GM21515 (cell line): ENCODE measurements at regions not wholly inside any gene's neighbourhood (a gene's known extent, or its start where the extent isn't known, plus 50 kb on each side); places are given as distances from the start of the nearest gene placed in this dataset.
"Not testable (repeated sequence)": the region's sequence is repeated elsewhere in the genome, so short reads cannot be mapped to it uniquely, and the experiment has no call there.

Experiments
- ATAC-seq: cut with Tn5 transposase; IDR thresholded peaks from one replicate; pipeline ENCODE4 v1.9.1; 2021; ENCODE audit not compliant: unreplicated experiment

DNA sequence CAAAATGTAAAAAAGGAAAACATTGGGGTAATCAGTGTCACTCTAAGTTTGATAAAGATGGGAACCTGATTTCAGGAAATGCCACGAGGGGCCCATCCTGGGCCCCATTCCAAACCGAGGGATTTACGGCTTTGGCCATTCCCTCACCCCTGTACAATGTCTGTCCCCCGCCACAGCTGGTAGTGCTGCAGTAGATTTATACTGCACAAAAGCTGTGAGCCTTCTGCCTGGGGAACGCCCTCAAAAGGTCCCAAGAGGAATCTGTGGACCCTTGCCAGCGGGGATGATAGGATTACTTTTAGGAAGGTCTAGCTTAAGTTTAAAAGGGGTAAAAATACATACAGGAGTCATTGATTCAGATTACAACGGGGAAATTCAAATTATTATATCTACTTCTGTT, 173.4 kb upstream of the SGCG start:
- no peak for ATAC-seq

DNA sequence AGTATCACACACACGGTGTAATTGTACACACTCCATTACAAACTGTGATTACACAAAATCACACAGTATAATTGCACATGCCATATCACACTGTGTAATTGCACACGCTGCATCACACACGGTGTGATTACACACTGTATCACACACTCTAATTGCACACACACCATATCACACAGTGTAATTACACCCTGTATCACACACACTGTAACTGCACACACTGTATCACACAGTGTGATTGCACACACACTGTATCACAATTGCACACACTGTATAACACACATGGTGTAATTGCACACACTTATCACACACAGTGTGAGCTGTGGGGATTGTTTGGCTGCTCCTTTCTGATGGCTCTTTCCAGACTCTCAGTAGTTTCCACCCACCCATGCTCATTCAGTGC, 162.6 kb upstream of the SGCG start:
- no peak for ATAC-seq

DNA sequence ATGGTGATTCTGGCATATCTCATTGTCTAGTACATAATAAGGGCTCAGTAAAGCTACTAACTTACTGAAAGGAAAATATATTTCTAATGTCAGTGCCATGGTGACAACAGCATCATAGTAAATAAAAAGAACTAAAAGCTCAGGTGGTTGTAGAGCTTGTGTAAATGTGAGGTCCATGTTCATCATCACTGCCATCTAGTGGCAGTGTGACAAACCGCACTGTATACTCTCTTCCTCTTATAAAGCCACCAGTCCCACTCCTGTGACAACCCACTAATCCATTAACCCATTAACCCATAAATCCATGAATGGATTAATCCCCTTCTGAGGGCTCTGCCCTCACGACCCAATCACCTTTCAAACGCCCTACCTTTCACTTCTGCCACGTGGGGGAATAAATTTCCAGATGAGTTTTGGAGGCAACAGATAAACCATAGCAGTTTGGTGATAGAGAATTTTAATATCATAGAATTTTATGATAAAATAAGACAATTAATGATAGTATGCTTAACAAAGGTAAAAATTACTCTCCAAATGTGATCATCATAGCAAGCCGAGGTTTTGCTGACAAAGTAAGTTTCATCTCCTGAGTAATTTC, 160.4 kb upstream of the SGCG start:
- ATAC-seq: peak; percentile 92

DNA sequence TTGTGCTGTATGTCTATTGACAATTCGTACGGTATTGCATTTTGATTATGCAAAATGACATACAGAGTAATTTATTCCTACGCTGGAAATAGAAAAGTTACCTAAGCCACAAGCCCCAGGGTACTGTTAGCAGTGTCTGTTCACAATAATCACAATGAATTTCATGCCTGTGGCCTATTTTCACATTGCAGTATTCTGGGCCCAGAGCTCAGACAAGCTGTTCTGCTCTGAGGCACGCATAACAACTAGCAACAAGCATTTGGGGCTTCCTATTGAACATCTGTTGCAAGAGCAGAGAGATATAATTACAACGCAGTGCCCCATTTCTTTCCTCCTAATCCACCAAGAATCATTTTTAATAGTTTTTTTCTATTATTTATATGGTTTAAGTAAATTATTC, 158.9 kb upstream of the SGCG start:
- ATAC-seq: no peak

DNA sequence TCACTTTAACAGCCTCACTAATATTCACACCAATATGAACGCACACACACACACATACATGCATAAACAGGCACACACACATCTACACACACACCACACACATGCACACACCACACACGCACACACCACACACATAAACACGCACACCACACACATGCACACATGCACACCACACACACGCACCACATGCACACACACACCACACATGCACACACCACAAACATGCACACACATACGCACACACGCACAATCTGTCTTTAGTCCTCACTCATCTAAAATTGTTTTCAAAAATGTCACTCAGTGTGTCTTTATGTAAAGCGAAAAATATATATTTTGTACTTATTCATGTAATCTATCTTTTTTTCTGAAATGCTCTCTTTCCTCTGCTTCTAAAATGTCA, 158.1 kb upstream of the SGCG start:
- no peak for ATAC-seq

DNA sequence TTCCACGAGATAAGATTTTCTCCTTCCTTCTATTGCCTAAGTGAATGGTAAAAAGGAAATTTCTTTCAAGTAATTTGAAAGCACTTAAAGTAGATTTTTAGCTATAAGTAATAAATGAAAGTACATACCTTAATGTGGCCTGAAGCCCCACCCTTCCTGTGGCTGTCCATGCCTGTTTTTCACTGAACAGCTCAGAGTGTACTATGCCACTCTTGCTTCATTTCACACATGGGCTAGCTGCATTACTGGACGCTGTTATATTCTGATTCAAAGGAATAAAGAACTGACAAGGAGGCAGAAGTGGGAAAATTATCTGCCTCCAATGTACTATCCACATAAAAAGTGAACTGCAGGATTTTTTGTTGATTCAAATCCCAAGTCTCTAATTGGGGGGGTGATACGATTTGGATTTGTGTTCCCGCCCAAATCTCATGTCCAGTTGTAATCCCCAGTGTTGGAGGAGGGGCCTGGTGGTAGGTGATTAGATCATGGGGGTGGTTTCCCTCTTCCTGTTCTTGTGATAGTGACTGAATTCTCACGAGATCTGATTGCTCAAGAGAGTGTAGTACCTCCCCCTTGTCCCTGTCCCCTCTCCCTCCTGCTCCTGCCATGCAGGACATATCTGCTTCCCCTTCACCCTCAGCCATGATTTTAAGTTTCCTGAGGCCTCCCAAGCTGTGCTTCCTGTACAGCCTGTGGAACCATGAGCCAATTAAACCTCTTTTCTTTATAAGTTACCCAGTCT, 154.7 kb upstream of the SGCG start:
- no peak for ATAC-seq

DNA sequence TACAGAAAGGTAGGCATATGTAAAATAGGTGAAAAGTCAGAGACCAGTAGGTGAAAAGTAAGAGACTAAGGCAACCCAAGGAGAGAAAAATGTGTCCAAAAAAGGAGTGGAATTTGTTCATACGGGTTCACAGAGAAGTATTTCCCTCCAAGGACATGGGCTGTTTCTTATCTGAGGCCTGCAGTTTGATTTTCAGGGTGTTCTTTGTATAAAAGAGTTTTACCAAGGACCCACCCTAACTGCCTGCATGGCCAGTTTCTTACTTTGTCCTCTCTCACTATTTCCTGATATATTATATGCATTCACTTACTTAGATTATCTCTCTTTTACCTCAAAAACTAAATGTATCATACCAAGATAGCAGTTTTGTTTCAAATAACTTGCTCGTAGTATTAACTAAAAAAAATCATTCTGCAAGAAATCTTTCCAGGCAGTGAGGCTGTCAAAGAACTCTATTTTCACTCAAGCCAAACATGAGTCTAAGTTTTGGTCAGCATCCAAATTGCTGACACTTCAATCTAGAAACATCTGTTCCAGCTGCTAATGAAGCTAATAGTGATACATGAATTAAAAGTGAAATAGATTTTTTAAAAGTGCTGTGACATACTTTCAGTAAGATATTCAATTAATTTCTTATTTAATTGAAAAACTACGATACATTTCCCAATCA, 141.4 kb upstream of the SGCG start:
- no peak for ATAC-seq

DNA sequence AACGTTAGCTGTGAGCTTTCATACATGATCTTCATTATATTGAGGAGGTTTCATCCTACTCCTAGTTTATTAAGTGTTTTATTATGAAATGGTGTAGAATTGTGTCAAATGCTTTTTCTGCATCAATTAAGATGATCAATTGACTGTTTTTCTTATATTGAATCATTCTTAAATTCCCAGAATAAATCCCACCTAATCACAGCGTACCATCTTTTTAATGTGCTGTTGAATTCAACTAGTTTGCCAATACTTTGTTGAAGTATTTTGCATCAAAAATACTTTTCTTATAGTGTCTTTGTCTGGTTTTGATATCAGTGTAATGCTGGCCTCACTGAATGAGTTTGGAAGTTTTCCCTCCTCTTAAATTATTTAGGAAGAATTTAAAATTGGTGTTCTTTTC, 138.6 kb upstream of the SGCG start:
- no peak for ATAC-seq

DNA sequence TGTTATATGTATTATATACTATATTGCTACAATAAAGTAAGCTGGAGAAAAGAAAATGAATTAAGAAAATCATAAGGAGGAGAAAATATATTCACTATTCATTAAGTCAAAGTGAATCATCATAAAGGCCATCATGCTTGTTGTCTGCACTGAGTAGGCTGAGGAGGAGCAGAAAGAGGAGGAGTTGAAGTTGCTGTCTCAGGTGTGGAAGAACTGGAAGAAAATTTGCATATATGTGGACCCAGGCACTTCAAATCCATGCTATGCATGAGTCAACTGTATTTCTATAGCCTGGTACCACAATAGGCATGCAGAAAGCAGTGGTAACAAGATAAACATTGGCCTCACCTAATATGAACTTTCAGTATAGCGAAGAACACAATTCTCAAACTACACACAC, 135.9 kb upstream of the SGCG start:
- no peak for ATAC-seq

DNA sequence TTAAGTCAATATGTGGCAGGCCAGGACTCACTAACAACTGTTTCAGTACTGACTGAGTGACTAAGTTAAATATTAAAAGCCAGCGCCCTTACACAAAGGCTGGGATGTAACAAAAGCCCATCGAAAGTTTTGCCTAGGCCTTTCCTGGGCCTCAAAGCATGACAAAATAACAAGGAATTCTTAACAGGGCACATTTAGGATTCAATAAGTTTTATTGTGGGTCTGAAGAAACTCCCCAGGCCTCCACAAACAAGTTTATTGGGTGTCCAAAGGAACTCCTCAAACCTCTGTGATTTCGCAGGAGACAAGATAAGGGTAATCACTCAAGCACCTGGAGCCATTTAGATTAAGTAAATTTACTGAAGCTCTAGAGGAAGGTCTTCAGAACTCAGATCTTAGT, 130.7 kb upstream of the SGCG start:
- ATAC-seq: no peak

DNA sequence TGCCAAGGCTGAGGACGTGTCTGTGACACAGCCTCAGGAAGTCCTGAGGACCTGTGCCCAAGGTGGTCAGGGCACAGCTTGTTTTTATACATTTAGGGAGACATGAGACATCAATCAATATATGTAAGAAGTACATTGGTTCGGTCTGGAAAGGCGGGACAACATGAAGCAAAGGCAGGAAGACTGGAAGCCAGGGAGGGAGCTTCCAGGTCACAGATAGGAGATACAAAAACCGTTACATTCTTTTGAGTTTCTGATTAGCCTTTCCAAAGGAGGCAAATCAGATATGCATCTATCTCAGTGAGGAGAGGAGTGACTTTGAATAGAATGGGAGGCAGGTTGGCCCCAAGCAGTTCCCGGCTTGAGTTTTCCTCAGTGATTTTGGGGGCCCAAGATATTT, 127.1 kb upstream of the SGCG start:
- not testable (repeated sequence) for ATAC-seq

DNA sequence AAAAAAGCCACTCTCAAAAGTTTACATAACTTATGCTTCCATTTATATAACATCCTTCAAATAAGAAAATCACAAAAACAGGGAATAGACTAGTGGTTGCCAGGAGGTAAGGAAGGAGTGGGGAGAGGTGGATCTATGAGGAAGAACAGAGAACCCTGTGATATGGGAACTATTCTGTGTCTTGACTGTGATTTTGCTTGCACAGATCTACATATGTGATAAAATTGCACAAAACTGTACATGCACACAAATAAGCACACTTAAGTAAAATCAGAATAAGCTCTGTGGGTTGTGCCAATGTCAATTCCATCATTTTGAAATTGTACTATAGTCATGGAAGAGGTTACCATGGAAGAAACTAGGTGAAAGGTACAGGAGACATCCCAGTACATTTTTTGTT, 121.6 kb upstream of the SGCG start:
- ATAC-seq: no peak

DNA sequence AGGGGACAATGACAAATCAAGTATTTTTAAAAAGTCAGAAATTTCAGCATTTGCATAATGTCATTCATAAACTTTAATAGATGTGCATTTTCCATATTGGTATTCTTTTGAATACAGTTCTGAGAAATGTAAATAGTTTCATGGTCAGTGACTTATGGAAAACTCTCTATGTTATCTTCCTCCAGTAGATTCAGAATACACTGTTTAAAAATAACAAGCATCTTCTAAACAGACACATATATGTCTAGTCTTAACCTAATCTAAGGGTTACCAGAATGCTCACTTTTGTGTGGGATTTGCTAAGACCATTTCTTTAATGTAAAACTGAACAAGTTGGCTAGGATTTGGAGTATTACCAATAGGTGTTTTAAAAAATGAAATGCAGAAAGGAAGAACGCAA, 119.8 kb upstream of the SGCG start:
- no peak for ATAC-seq

DNA sequence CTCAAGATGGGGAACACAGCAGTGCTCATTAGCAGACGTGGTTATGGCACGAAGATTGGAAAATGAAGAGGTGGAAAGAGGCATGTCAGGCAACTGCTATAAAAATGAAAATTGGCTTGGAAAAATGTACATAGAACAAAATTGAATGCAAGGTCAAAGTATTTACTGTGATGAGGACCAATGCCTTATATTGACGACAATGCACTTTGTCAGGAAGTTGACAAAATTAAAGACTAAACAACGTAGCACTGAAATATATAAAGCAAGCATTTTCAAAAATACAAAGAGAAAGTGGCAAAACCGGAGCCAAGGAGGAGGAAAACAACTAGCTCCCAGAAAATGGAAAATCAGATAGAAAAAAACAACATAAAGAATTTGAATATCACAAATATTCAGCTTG, 113.7 kb upstream of the SGCG start:
- no peak for ATAC-seq

DNA sequence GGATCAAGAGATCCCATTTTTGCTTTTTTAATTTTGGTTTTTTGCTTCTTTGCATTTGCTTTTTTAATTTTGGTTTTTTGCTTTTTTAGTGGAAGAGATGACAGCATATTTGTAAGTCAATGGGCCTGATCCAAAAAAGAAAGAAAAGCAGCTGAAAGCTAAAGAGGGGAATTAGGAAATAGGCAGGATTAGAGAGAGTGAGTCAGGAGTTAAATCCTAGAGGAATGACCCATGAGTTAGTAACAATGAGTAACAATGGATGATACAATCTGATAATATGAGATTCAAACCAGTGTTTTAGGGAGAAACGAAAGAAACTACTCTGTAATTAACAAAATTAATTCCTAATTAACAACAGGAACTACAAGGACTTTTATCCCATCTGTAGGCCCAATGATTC, 111.2 kb upstream of the SGCG start:
- no peak for ATAC-seq

DNA sequence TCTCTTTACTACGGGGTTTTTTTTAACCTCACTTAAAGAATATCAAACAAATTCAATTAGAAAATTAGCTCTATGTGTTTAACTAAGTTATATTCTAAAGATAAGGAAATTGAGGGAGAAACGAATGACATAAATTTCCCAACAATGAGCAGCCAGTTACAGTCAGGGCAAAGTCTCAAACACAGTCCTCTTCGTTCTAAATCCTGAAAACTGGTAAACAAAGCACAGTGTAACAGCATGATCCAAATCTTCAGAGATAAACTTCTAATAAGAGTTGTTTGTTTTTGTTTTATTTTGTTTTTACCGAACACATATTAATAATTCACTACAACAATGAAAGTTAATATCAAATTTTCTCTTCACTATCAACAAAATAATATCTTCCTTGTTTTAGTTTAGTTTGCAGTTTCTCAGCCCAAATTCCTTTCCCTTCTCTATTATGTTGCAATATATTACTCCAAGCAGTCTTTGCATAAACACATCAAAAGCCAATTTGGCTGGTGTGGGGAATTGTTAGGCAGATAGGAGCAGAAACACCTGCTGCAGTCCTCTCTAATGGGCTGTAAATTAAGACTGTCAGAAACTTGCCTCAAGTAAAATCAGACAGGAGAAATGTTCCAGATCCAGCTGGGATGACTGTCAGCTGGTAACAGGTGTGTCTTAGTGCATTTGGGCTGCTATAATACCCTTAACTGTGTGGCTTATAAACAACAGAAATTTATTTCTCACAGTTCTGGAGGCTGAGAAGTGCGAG, 106.5 kb upstream of the SGCG start:
- no peak for ATAC-seq

DNA sequence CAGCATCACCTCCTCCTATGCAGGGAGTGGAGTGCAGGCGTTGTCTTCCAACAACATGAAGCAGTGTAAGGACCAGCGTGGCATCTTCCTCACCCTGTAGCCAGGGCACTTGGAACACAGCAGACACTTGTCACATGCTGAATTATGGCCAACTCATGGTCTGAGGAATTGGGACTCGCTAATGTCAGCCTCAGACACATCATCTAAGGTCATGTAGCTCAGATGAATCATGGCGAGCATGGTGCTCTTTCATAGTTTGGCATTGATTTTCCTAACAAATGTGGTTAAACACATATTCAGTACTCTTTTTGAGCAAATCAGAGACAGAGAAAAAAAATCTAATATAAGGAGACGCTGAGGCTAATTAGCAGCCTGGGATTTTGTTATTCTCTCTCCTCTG, 99.6 kb upstream of the SGCG start:
- no peak for ATAC-seq

DNA sequence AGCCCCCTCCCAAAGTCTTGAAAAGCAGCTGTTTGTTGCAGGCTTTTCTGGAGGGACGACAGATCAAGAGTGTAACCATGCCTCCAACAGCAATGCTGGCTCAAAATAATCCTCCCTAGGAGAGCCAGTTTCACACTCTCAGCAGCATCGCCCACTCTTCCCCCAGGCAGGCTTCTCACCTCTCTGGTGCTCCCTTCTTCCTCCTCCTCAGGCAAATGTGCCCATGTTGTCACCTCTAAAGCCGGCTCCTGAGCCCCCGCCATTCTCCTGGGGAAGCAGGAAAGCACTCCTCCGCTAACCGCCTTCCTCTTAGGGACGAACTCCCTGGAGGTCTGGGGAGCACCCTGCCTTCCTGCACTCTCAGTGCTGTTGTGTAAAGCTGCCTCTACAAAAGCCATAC, 98.9 kb upstream of the SGCG start:
- ATAC-seq: no peak

DNA sequence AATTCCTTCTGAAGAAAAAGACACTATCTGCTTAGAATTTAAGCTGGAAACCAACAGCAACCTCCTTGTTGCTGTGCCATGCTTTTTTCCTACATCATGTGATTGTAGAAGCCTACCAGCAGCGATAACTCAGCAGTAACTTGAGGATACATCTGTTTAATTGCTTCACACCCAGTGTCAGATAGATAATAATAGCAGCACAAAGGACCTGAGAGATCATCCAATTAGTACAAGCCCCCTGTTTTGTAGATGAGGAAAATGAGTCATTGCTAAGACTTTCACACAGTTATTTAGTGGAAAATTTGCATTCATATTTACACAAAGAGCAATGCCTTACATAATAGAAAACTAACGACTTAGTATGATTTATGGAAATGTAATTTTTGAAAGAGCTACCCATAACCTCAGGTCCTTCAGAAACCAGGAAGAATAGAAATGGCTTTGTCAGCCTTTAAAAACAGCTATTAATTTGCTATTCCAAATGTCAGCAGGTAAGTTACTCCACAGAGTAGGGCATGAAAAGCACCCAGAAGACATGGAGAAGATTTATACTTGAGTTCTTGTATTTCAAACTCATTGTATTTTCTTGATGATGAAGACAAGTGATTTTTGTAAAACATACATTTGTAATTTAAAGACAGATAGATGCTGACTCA, 93.7 kb upstream of the SGCG start:
- ATAC-seq: no peak

DNA sequence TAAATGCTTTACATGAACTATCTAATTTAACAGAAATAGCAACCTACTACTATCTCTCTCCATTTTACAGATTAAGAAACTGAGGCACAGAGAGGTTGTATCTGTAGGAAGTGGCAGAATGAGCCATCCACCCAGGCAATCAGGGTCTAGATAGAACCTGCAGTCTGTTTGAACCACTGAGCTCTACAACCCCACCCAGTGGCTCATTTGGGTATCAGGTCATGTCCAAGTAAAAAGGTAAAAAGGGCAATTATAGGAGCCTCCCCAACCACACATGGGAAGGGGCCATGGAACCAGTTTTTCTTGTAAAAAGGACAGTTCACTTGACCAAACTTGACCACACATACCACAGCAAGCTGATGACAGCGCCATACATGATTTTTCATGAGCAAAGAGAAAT, 92.9 kb upstream of the SGCG start:
- no peak for ATAC-seq

DNA sequence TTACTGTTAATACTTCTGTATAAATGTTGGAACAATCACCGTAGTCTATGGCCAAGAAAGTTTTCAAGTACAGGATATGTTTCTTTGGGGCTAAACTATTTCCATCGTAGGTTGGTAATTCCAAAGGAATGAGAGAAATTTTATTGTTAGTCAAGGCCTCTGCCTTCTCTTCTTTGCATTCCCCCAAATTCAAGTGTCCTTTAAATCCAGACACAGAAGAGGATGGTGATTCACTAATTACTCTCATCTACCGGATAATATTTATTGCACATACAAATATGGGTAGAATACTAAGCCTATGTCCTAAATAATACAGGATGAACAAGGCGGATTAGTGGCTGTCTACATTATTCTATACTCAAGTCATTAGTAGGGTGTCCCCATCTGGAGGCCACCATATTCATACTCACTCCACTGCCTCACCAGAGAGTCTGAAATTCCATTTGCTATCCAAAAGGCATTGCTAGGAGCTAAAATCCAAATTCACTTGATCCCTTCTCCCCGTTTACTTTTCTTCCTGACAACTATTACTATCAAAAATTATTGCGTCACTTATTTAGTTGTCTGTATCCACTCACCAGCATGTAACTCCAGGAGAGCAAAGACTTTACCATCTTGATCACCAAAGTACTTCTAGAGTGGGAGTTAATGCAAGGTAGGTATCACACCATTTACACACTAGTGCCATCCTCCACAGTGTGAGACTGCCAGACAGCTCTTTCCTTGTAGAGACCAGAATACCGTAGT, 82.4 kb upstream of the SGCG start:
- no peak for ATAC-seq
